IMR-90 (cell line): ENCODE measurements at regions not wholly inside any gene's neighbourhood (a gene's known extent, or its start where the extent isn't known, plus 50 kb on each side); places are given as distances from the start of the nearest gene placed in this dataset.

Experiments used
- ATAC-seq: fragments of 200-7000 bp; cut with Tn5 transposase; 2 replicates; pipeline ENCODE4 v1.9.1; 2020; ENCODE audit warnings: low read depth, mild to moderate bottlenecking, moderate library complexity
- BruUV-seq: library from RNA; stranded (reverse); fragments of 400-500 nt; replicated peaks from 2 replicates; lab custom pipeline; 2021; lab: Mats Ljungman, UMichigan
- CTCF ChIA-PET: fragments of 300-600 bp; formaldehyde crosslinking; extraction: SDS; loops from one replicate; lab custom pipeline; 2021; ENCODE audit warnings: antibody characterized with exemption; lab: Yijun Ruan, JAX
- POLR2A ChIA-PET: fragments of 300-600 bp; sonication (Branson Sonifier 250); formaldehyde crosslinking; loops from one replicate; lab custom pipeline; 2022; ENCODE audit warnings: antibody characterized with exemption; ENCODE audit not compliant: unreplicated experiment; lab: Charles Lee
- DNase-seq: peaks from one replicate; pipeline ENCODE4 v3.0.0; 2013
- H2AFZ ChIP-seq: replicated peaks from 2 replicates; pipeline ENCODE3; 2013; ENCODE audit warnings: low read length, mild to moderate bottlenecking; ENCODE audit not compliant: poor library complexity
- H2AK5ac ChIP-seq: 2 replicates; pipeline ENCODE4 v1.6.1; 2013; ENCODE audit warnings: low read depth, low read length, inconsistent platforms
- H2AK9ac ChIP-seq: replicated peaks from 2 replicates; pipeline ENCODE3; 2013; ENCODE audit warnings: mild to moderate bottlenecking, low read depth, low read length, moderate library complexity; ENCODE audit not compliant: poor library complexity
- H2BK120ac ChIP-seq: 2 replicates; pipeline ENCODE4 v1.6.1; 2013; ENCODE audit warnings: low read depth, low read length, inconsistent platforms
- H2BK15ac ChIP-seq: 3 replicates; pipeline ENCODE4 v1.6.1; 2013; ENCODE audit warnings: low read depth, low read length, inconsistent platforms
- H2BK20ac ChIP-seq: 2 replicates; pipeline ENCODE4 v1.6.1; 2013; ENCODE audit warnings: low read depth, mild to moderate bottlenecking, inconsistent platforms, low read length, moderate library complexity
- H2BK5ac ChIP-seq: 2 replicates; pipeline ENCODE4 v1.6.1; 2013; ENCODE audit warnings: mild to moderate bottlenecking, low read depth, low read length, inconsistent platforms; ENCODE audit not compliant: poor library complexity, severe bottlenecking
- H3K14ac ChIP-seq: replicated peaks from 2 replicates; pipeline ENCODE4 v1.6.1; 2013; ENCODE audit warnings: low read depth, low read length, inconsistent platforms
- H3K18ac ChIP-seq: 2 replicates; pipeline ENCODE4 v1.6.1; 2013; ENCODE audit warnings: low read depth, low read length, control low read depth
- H3K23ac ChIP-seq: 2 replicates; pipeline ENCODE4 v1.6.1; 2013; ENCODE audit warnings: low read depth, low read length, inconsistent platforms
- H3K27ac ChIP-seq: 2 replicates; pipeline ENCODE4 v1.5.1; 2013; ENCODE audit warnings: mild to moderate bottlenecking, control low read depth, low read length; ENCODE audit not compliant: insufficient read depth
- H3K27me3 ChIP-seq: 2 replicates; pipeline ENCODE4 v1.6.1; 2013; ENCODE audit warnings: low read length; ENCODE audit not compliant: control insufficient read depth, insufficient read depth
- H3K36me3 ChIP-seq: 2 replicates; pipeline ENCODE4 v1.6.1; 2013; ENCODE audit warnings: low read length, mixed read lengths; ENCODE audit not compliant: control insufficient read depth, insufficient read depth
- H3K4ac ChIP-seq: 2 replicates; pipeline ENCODE4 v1.6.1; 2013; ENCODE audit warnings: low read depth, low read length, inconsistent platforms
- H3K4me1 ChIP-seq: 2 replicates; pipeline ENCODE4 v1.6.1; 2013; ENCODE audit warnings: low read length, mixed read lengths; ENCODE audit not compliant: control insufficient read depth, insufficient read depth
- H3K4me2 ChIP-seq: 2 replicates; pipeline ENCODE4 v1.6.1; 2013; ENCODE audit warnings: low read depth, mild to moderate bottlenecking, control low read depth, low read length, moderate library complexity
- H3K4me3 ChIP-seq: 2 replicates; pipeline ENCODE4 v1.5.1; 2013; ENCODE audit warnings: low read depth, mild to moderate bottlenecking, control low read depth, low read length, moderate library complexity; ENCODE audit not compliant: insufficient read depth
- H3K56ac ChIP-seq: 2 replicates; pipeline ENCODE4 v1.6.1; 2013; ENCODE audit warnings: low read length, inconsistent platforms; ENCODE audit not compliant: insufficient read depth; ENCODE audit errors: extremely low read depth
- H3K79me1 ChIP-seq, 2 experiments: 2 replicates each; pipeline ENCODE4 v1.6.1; 2013; ENCODE audit warnings: low read length in 2 of 2, inconsistent platforms in 1 of 2, low read depth in 1 of 2
- H3K9ac ChIP-seq: 2 replicates; pipeline ENCODE4 v1.6.1; 2013; ENCODE audit warnings: low read depth, low read length, control low read depth
- H3K9me1 ChIP-seq: 2 replicates; pipeline ENCODE4 v1.6.1; 2013; ENCODE audit warnings: low read length, inconsistent platforms; ENCODE audit not compliant: insufficient read depth
- H3K9me3 ChIP-seq: 2 replicates; pipeline ENCODE4 v1.6.1; 2013; ENCODE audit warnings: low read length; ENCODE audit not compliant: control insufficient read depth, insufficient read depth
- H4K20me1 ChIP-seq: 2 replicates; pipeline ENCODE4 v1.6.1; 2013; ENCODE audit warnings: low read length, inconsistent platforms; ENCODE audit not compliant: insufficient read depth
- H4K5ac ChIP-seq: 2 replicates; pipeline ENCODE4 v1.6.1; 2013; ENCODE audit warnings: mild to moderate bottlenecking, low read depth, low read length, control low read depth
- H4K8ac ChIP-seq, 2 experiments: 2 replicates each; pipeline ENCODE4 v1.6.1; 2013; ENCODE audit warnings: low read depth in 2 of 2, low read length in 2 of 2, control low read depth in 1 of 2, inconsistent platforms in 1 of 2
- H4K91ac ChIP-seq: 2 replicates; pipeline ENCODE4 v1.6.1; 2013; ENCODE audit warnings: low read depth, low read length, inconsistent platforms; ENCODE audit not compliant: insufficient read depth
- BHLHE40 ChIP-seq: fragments of 150-350 bp; IDR thresholded peaks from 2 replicates; pipeline ENCODE4 v1.6.1; 2016; ENCODE audit warnings: mild to moderate bottlenecking, low read depth, low read length
- CEBPB ChIP-seq: IDR thresholded peaks from 2 replicates; pipeline ENCODE4 v1.6.1; 2012; ENCODE audit warnings: low read depth, low read length, improper control_type of control experiment
- CHD1 ChIP-seq: IDR thresholded peaks from 2 replicates; pipeline ENCODE4 v1.6.1; 2012; ENCODE audit warnings: low read depth, low read length, improper control_type of control experiment
- MAFK ChIP-seq: IDR thresholded peaks from 2 replicates; pipeline ENCODE4 v1.6.1; 2012; ENCODE audit warnings: low read depth, low read length, improper control_type of control experiment
- MAZ ChIP-seq: IDR thresholded peaks from 2 replicates; pipeline ENCODE4 v1.6.1; 2012; ENCODE audit warnings: low read depth, mild to moderate bottlenecking, low read length, improper control_type of control experiment, moderate library complexity, borderline replicate concordance
- MXI1 ChIP-seq: IDR thresholded peaks from 2 replicates; pipeline ENCODE4 v1.6.1; 2012; ENCODE audit warnings: low read depth, mild to moderate bottlenecking, low read length, moderate library complexity, borderline replicate concordance
- NFE2L2 ChIP-seq: fragments of 150-350 bp; IDR thresholded peaks from 2 replicates; pipeline ENCODE4 v1.6.1; 2016; ENCODE audit warnings: low read depth, mild to moderate bottlenecking, low read length
- POLR2A ChIP-seq: IDR thresholded peaks from 2 replicates; pipeline ENCODE4 v1.6.1; 2012; ENCODE audit warnings: mild to moderate bottlenecking, low read depth, low read length
- RFX5 ChIP-seq: IDR thresholded peaks from 2 replicates; pipeline ENCODE4 v1.8.0; 2012; ENCODE audit warnings: low read depth, mild to moderate bottlenecking, low read length, moderate library complexity
- SMC3 ChIP-seq: fragments of 150-350 bp; IDR thresholded peaks from 2 replicates; pipeline ENCODE4 v1.6.1; 2016; ENCODE audit warnings: low read depth, mild to moderate bottlenecking, antibody characterized with exemption, low read length, moderate library complexity
- WGBS, 2 experiments: methylation state at CpG; one replicate each; pipeline versions ENCODE4 v1.1.5 to v1.1.7; 2013; ENCODE audit warnings: missing lambda C conversion rate in 2 of 2; ENCODE audit not compliant: insufficient read length in 1 of 2; ENCODE audit errors: extremely low coverage in 2 of 2; 5-methylcytosine and 5-hydroxymethylcytosine counted together
- dilution Hi-C: fragments of 300-500 bp; cut with HindIII; formaldehyde crosslinking; loops from one replicate; pipeline ENCODE4 v1.14.3; 2018; ENCODE audit warnings: low sequenced_read_pairs; ENCODE audit not compliant: unreplicated experiment
- in situ Hi-C: fragments of 300-500 bp; cut with MboI; formaldehyde crosslinking; loops from 3 replicates; pipeline ENCODE4 v1.14.3; 2019; ENCODE audit warnings: low sequenced_read_pairs, inconsistent platforms, mixed read lengths
- intact Hi-C: fragments of 100-400 bp; cut with micrococcal nuclease; formaldehyde crosslinking; loops from 2 replicates; pipeline ENCODE4 v1.10.0; 2022
- TF ChIP-seq, protein P1 (sequence below): fragments of 150-350 bp; IDR thresholded peaks from 2 replicates; pipeline ENCODE4 v1.6.1; 2016; ENCODE audit warnings: low read depth, mild to moderate bottlenecking, low read length, moderate library complexity, borderline replicate concordance
- TF ChIP-seq, protein P2 (sequence below): conservative IDR thresholded peaks from 2 replicates; pipeline ENCODE4 v1.5.1; 2012; ENCODE audit warnings: mild to moderate bottlenecking, low read depth, low read length, improper control_type of control experiment

DNA sequence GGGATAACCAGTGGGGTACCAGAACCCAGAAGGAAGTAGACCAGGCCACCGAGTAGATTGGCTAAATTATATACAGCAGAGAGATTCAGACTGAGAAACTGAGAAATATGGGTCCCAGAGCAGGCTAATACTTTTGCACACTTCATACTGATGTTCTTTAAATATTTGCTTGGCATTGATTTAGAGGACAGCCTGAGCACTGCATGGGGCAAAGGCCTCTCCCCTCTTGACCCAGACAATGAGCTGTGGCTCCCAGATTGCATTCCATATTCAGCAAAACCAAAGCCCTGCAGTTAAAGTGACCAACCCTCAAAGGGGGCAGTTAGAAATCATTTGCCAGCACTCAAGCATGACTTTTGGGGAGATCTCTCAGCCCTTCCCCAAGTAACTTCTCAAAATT is 279.2 kb downstream of the SUDS3 start:
- Histone ChIP-seq H3K4me2 (no peak overlapping the region), H3K79me1 (no peaks in the 10 kb centered on the region), H2AK9ac (no peak overlapping the region), H3K4me3 (no peak overlapping the region), H3K4me1 (no peaks in the 10 kb centered on the region), H3K9ac (no peak overlapping the region), H3K18ac (no peak overlapping the region), H3K9me1 (no peaks in the 10 kb centered on the region), H2BK5ac (no peak overlapping the region), H4K8ac (no peak overlapping the region), H3K23ac (no peak overlapping the region), H3K27ac (no peak overlapping the region), H4K20me1 (no peaks in the 10 kb centered on the region), H3K14ac (no peak overlapping the region), H3K36me3 (no peaks in the 10 kb centered on the region), H2BK20ac (no peak overlapping the region), H3K9me3 (peaks cover 12% of the 10 kb centered on the region), H3K56ac (no peak overlapping the region), H2AK5ac (no peak overlapping the region), H2BK120ac (no peak overlapping the region), H3K27me3 (no peaks in the 10 kb centered on the region), H3K4ac (no peak overlapping the region), H4K91ac (no peak overlapping the region), H4K5ac (no peak overlapping the region), H2AFZ (no peak overlapping the region), H2BK15ac (no peak overlapping the region)
- intact Hi-C loops (no loop called here), dilution Hi-C loops (no loop called here), in situ Hi-C loops (no loop called here)
- WGBS, 2 experiments = 0% methylated on average over 1 of the region's 1 CpG; no CpG with 5 or more reads in 1 of the 2 experiments
- TF ChIP-seq CHD1 (no peak), MAZ (no peak), POLR2A (no peak), CEBPB (no peak), RFX5 (no peak), MAFK (no peak), MXI1 (no peak), NFE2L2 (no peak), BHLHE40 (no peak), SMC3 (no peak)
- TF ChIP-seq, protein P1, sequence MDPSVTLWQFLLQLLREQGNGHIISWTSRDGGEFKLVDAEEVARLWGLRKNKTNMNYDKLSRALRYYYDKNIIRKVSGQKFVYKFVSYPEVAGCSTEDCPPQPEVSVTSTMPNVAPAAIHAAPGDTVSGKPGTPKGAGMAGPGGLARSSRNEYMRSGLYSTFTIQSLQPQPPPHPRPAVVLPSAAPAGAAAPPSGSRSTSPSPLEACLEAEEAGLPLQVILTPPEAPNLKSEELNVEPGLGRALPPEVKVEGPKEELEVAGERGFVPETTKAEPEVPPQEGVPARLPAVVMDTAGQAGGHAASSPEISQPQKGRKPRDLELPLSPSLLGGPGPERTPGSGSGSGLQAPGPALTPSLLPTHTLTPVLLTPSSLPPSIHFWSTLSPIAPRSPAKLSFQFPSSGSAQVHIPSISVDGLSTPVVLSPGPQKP = no peak
- TF ChIP-seq, protein P2, sequence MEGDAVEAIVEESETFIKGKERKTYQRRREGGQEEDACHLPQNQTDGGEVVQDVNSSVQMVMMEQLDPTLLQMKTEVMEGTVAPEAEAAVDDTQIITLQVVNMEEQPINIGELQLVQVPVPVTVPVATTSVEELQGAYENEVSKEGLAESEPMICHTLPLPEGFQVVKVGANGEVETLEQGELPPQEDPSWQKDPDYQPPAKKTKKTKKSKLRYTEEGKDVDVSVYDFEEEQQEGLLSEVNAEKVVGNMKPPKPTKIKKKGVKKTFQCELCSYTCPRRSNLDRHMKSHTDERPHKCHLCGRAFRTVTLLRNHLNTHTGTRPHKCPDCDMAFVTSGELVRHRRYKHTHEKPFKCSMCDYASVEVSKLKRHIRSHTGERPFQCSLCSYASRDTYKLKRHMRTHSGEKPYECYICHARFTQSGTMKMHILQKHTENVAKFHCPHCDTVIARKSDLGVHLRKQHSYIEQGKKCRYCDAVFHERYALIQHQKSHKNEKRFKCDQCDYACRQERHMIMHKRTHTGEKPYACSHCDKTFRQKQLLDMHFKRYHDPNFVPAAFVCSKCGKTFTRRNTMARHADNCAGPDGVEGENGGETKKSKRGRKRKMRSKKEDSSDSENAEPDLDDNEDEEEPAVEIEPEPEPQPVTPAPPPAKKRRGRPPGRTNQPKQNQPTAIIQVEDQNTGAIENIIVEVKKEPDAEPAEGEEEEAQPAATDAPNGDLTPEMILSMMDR = no peak
- POLR2A ChIA-PET = no interaction called here
- DNase-seq (no peak), ATAC-seq (no peak)
- CTCF ChIA-PET = no interaction called here
- BruUV-seq = no TSS peak
